SU-DHL-6 (cell line): ENCODE measurements at regions not wholly inside any gene's neighbourhood (a gene's known extent, or its start where the extent isn't known, plus 50 kb on each side); places are given as distances from the start of the nearest gene placed in this dataset.

ENCODE experiments used
- H2AFZ ChIP-seq: fragments of 200-600 bp; sonication (generic); 2 replicates; pipeline ENCODE4 v1.6.1; 2014; ENCODE audit warnings: low read depth, mild to moderate bottlenecking, moderate library complexity, mixed read lengths, antibody characterized with exemption, low read length; ENCODE audit not compliant: severe bottlenecking
- H3F3A ChIP-seq: fragments of 200-600 bp; shearing (Covaris generic); 2 replicates; pipeline ENCODE4 v1.6.0; 2016; ENCODE audit warnings: antibody characterized with exemption, mild to moderate bottlenecking; ENCODE audit not compliant: insufficient read depth
- H3K27ac ChIP-seq: fragments of 200-600 bp; sonication (generic); 2 replicates; pipeline ENCODE4 v1.5.1; 2016; ENCODE audit warnings: low read depth, mild to moderate bottlenecking, low read length, moderate library complexity, mixed read lengths
- H3K27me3 ChIP-seq: fragments of 200-600 bp; sonication (generic), shearing (Covaris generic); 2 replicates; pipeline ENCODE4 v1.6.0; 2014; ENCODE audit warnings: mild to moderate bottlenecking, low read length
- H3K36me3 ChIP-seq: fragments of 200-600 bp; sonication (generic); 2 replicates; pipeline ENCODE4 v1.6.1; 2014; ENCODE audit warnings: mild to moderate bottlenecking, low read length, mixed read lengths
- H3K4me2 ChIP-seq: fragments of 300-600, 200-600 bp; shearing (Covaris generic), sonication (generic); 2 replicates; pipeline ENCODE4 v1.6.0; 2014; ENCODE audit warnings: low read length, low read depth, mild to moderate bottlenecking; ENCODE audit not compliant: poor library complexity, severe bottlenecking
- H3K4me3 ChIP-seq: fragments of 200-600 bp; sonication (generic); 2 replicates; pipeline ENCODE4 v1.5.1; 2014; ENCODE audit warnings: antibody characterized with exemption, low read length, mild to moderate bottlenecking, mixed read lengths; ENCODE audit not compliant: insufficient read depth, poor library complexity, severe bottlenecking
- H3K79me2 ChIP-seq: fragments of 200-600 bp; sonication (generic); 2 replicates; pipeline ENCODE4 v1.6.1; 2014; ENCODE audit warnings: mild to moderate bottlenecking, low read length, moderate library complexity; ENCODE audit not compliant: insufficient read depth
- H3K9ac ChIP-seq: fragments of 200-600 bp; sonication (generic); 2 replicates; pipeline ENCODE4 v1.7.0; 2014; ENCODE audit warnings: mild to moderate bottlenecking, low read length
- H3K9me2 ChIP-seq: fragments of 200-600 bp; sonication (generic); replicated peaks from 2 replicates; pipeline ENCODE4 v1.6.1; 2014; ENCODE audit warnings: low read length; ENCODE audit not compliant: insufficient read depth
- H3K9me3 ChIP-seq: fragments of 200-600 bp; sonication (generic); 2 replicates; pipeline ENCODE4 v1.6.1; 2014; ENCODE audit warnings: low read length, mixed read lengths; ENCODE audit not compliant: insufficient read depth
- H4K20me1 ChIP-seq: fragments of 200-600 bp; sonication (generic); 2 replicates; pipeline ENCODE4 v1.6.1; 2014; ENCODE audit warnings: low read depth, mild to moderate bottlenecking, antibody characterized with exemption, low read length, moderate library complexity, mixed read lengths
- CTCF ChIP-seq: fragments of 200-600 bp; sonication (generic); IDR thresholded peaks from one replicate; pipeline ENCODE4 v1.5.1; 2017; ENCODE audit warnings: antibody characterized with exemption, mild to moderate bottlenecking, low read length, moderate library complexity; ENCODE audit not compliant: insufficient read depth, poor library complexity, severe bottlenecking
- EZH2phosphoT487 ChIP-seq: fragments of 200-600 bp; sonication (generic), shearing (Covaris generic); conservative IDR thresholded peaks from 2 replicates; pipeline ENCODE4 v1.6.1; 2018; ENCODE audit warnings: mild to moderate bottlenecking, antibody characterized with exemption, low read length, moderate library complexity, mixed read lengths

DNA sequence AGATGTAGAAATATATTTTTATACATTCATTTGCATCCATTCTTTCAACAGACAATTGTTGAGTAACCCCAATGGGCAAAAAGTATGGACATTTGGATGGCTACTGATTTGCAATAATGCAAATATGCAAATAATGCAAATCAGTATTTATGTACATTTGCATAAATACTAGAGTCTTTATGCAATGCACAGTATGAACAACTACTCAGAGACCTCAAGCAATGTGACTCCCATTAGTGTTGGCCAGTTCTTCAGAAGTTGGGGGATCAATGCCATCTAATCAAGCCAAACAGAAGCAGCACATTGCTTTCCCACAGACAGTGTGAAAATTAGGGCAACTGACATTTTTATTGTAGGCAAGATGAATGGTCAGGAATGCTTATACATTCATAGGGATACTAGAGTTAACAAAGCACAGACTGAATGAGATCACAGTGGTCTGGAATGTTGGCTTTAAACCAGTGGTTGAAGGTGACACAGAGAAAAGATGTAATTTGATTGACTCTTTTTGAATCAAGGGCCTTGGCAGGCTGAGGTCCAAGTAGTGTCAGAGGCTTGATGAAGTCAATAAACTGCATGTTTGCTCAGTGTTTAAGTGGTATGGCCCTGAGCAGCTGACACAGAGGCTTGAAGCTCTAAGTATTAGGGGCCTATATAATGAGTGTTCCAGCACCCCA, 256.6 kb downstream of the CTH start:
- H3K36me3 ChIP-seq, result no peaks in the 10 kb centered on the region
- H3K4me3 ChIP-seq, result no peak overlapping the region
- no peak for TF ChIP-seq EZH2phosphoT487
- TF ChIP-seq CTCF, result no peak
- H3K9me2 ChIP-seq, result no peaks in the 10 kb centered on the region
- H3F3A ChIP-seq, result no peaks in the 10 kb centered on the region
- no peak overlapping the region for H2AFZ ChIP-seq
- no peak overlapping the region for H3K9ac ChIP-seq
- no peak overlapping the region for H3K4me2 ChIP-seq
- no peak overlapping the region for H3K27ac ChIP-seq
- H3K79me2 ChIP-seq, result no peaks in the 10 kb centered on the region
- no peaks in the 10 kb centered on the region for H4K20me1 ChIP-seq
- H3K9me3 ChIP-seq, result no peaks in the 10 kb centered on the region
- no peaks in the 10 kb centered on the region for H3K27me3 ChIP-seq

GRCh38 chr1:70671006-70671405, 259.9 kb downstream of the CTH start:
- no peak for TF ChIP-seq EZH2phosphoT487
- no peak for TF ChIP-seq CTCF
- H2AFZ ChIP-seq, result no peak overlapping the region
- no peaks in the 10 kb centered on the region for H3K9me2 ChIP-seq

DNA sequence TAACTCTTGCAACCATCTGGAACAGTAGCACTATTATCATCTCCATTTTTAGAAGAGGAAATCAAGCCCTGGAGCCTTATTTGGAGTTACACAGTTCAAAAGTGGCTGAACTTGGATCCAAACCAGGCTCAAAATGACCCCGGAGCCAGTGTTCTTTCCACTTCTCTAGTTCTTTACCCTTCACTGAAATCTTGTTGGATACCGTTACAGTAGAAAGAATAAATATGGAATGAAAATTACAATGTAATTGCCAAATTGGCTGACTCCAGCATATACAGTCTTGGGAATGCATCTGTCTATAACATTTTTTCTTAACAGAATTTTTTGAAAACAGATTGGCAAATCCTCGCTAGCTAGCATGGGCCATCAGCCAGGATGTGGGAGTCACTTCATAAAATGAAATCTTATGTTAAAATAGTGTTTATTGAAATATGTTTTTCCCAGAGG, 261.4 kb downstream of the CTH start:
- Histone ChIP-seq H3K36me3 (no peaks in the 10 kb centered on the region), H3K27me3 (no peaks in the 10 kb centered on the region), H3K4me2 (no peak overlapping the region), H3K9me3 (no peaks in the 10 kb centered on the region), H3F3A (no peaks in the 10 kb centered on the region), H3K4me3 (no peak overlapping the region), H3K79me2 (no peaks in the 10 kb centered on the region), H3K9me2 (no peaks in the 10 kb centered on the region), H3K9ac (no peak overlapping the region), H3K27ac (no peak overlapping the region), H2AFZ (no peak overlapping the region), H4K20me1 (no peaks in the 10 kb centered on the region)
- TF ChIP-seq EZH2phosphoT487, result no peak
- TF ChIP-seq CTCF, result no peak

More at GRCh38 chr1:70671006-70671405, 259.9 kb downstream of the CTH start:
- H3K9ac ChIP-seq, result no peak overlapping the region
- no peaks in the 10 kb centered on the region for H3K27me3 ChIP-seq
- H3F3A ChIP-seq, result no peaks in the 10 kb centered on the region
- no peaks in the 10 kb centered on the region for H4K20me1 ChIP-seq
- no peaks in the 10 kb centered on the region for H3K79me2 ChIP-seq
- no peak overlapping the region for H3K4me2 ChIP-seq
- no peak overlapping the region for H3K4me3 ChIP-seq
- no peaks in the 10 kb centered on the region for H3K36me3 ChIP-seq
- no peaks in the 10 kb centered on the region for H3K9me3 ChIP-seq
- H3K27ac ChIP-seq, result no peak overlapping the region
